Activated naive CD4-positive, alpha-beta T cell treated with anti-CD3 and anti-CD28 coated beads, Interleukin-2, amount 10 ng/mL, durations not matched to agents 7 days and 5 days (primary cell): ENCODE measurements at regions not wholly inside any gene's neighbourhood (a gene's known extent, or its start where the extent isn't known, plus 50 kb on each side); places are given as distances from the start of the nearest gene placed in this dataset.
"Not testable (repeated sequence)": the region's sequence is repeated elsewhere in the genome, so short reads cannot be mapped to it uniquely, and the experiment has no call there.

ENCODE experiments used
- CTCF ChIA-PET: fragments of 350-600 bp; sonication (Branson Sonifier 250); formaldehyde crosslinking; loops from one replicate; lab custom pipeline; 2021; ENCODE audit warnings: antibody characterized with exemption; lab: Charles Lee
- DNase-seq: peaks from one replicate; pipeline ENCODE4 v3.0.0-alpha.2; 2020
- H3K27ac Mint-ChIP-seq: one replicate; pipeline ENCODE4 v1.8.0; 2021; ENCODE audit warnings: mild to moderate bottlenecking, moderate library complexity, mixed read lengths
- H3K27me3 Mint-ChIP-seq: one replicate; pipeline ENCODE4 v1.8.0; 2021; ENCODE audit warnings: mild to moderate bottlenecking, mixed read lengths
- H3K36me3 Mint-ChIP-seq: one replicate; pipeline ENCODE4 v1.8.0; 2021; ENCODE audit warnings: mixed read lengths
- H3K4me1 Mint-ChIP-seq: one replicate; pipeline ENCODE4 v1.8.0; 2021; ENCODE audit warnings: mixed read lengths
- H3K4me3 Mint-ChIP-seq: one replicate; pipeline ENCODE4 v1.8.0; 2021; ENCODE audit warnings: mild to moderate bottlenecking, moderate library complexity, mixed read lengths
- H3K9me3 Mint-ChIP-seq: one replicate; pipeline ENCODE4 v1.8.0; 2021; ENCODE audit warnings: mixed read lengths

DNA sequence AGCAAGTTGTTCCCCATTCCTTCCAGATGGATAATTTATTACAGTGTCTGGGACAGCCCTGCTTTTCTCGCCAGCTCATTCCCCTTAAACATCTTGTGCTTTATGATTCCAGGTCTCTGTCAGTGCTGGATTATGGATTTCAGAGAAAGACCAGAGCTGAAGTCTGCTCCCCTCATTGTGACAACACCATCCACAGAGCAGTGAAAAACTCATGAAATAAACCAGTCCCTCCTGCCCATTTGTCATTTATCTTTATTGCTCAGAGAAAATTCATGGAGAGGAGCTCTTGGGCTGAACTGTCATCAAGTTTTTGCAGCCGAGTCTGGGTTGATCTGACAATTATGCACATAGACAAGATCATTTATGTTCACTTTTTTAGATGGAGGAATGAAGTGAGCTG is 92.7 kb upstream of the GPR12 start:
- H3K27me3 Mint-ChIP-seq, result peaks cover 38% of the 10 kb centered on the region
- no peaks in the 10 kb centered on the region for H3K36me3 Mint-ChIP-seq
- H3K4me1 Mint-ChIP-seq, result no peaks in the 10 kb centered on the region
- H3K4me3 Mint-ChIP-seq, result no peak overlapping the region
- CTCF ChIA-PET, result no interaction called here
- DNase-seq, result no peak
- H3K27ac Mint-ChIP-seq, result no peak overlapping the region
- no peaks in the 10 kb centered on the region for H3K9me3 Mint-ChIP-seq

DNA sequence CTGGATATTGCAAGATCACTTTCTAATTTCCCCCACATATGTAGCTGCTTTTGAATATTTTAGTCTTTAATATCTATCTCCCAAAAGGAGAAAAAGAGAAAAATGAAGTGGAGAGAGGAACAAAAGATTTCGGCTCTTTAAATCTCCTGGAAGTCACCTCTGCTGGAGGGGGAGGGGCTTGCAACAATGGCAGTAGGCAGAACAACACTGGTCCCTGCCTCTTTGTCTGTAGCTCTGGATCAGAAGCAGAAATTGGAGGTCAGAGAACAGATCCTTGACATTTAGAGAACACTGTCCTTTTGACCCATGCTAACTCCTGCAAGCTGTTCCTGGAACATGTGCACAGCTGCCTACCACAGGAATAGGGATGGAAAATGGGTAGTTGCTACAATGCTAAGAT is 86.7 kb upstream of the GPR12 start:
- H3K27ac Mint-ChIP-seq, result no peak overlapping the region
- H3K27me3 Mint-ChIP-seq, result peaks cover 4% of the 10 kb centered on the region
- H3K4me3 Mint-ChIP-seq, result no peak overlapping the region
- DNase-seq, result no peak
- CTCF ChIA-PET, result no interaction called here
- H3K9me3 Mint-ChIP-seq, result no peaks in the 10 kb centered on the region
- no peaks in the 10 kb centered on the region for H3K4me1 Mint-ChIP-seq
- no peaks in the 10 kb centered on the region for H3K36me3 Mint-ChIP-seq

DNA sequence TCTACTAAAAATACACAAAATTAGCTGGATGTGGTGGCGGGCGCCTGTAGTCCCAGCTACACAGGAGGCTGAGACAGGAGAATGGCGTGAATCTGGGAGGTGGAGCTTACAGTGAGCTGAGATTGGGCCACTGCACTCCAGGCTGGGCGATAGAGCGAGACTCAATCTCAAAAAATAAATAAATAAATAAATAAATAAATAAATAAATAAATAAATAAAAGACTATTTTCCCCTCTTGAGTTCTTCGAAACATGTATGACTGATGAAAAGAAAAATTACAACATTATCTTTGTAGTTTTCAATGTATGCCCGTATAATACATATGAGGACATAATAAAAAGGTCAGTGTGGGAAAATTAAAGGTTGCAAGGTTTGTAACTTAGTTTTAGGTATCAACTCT is 84.5 kb upstream of the GPR12 start:
- CTCF ChIA-PET, H3K36me3 Mint-ChIP-seq, H3K4me1 Mint-ChIP-seq: not testable (repeated sequence)

DNA sequence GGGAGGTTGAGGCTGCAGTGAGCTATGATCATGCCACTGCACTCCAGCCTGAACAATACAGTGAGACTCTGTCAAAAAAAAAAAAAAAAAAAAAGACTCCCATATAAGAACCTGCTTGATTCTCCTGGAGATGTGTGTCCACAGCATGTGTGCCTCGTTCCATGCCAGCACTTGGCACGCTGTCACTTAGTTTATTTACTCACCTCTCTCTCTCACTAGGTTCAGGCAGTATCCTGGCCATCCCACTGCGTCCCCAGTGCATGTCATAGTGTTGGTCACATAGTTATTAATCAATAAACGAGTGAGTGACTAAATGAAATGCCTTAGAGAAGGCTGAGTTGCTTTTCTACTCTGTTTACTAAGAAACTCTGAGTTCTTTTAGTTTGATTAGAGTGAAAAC is 79.1 kb upstream of the GPR12 start:
- DNase-seq, result no peak
- Mint-ChIP-seq H3K4me1 (no peaks in the 10 kb centered on the region), H3K4me3 (no peak overlapping the region), H3K27ac (no peak overlapping the region), H3K27me3 (peaks cover 13% of the 10 kb centered on the region), H3K36me3 (no peaks in the 10 kb centered on the region), H3K9me3 (no peaks in the 10 kb centered on the region)
- CTCF ChIA-PET, result no interaction called here

More for the DNA sequence above, 84.5 kb upstream of the GPR12 start:
- H3K27me3 Mint-ChIP-seq, DNase-seq, H3K27ac Mint-ChIP-seq, H3K9me3 Mint-ChIP-seq, H3K4me3 Mint-ChIP-seq: not testable (repeated sequence)

DNA sequence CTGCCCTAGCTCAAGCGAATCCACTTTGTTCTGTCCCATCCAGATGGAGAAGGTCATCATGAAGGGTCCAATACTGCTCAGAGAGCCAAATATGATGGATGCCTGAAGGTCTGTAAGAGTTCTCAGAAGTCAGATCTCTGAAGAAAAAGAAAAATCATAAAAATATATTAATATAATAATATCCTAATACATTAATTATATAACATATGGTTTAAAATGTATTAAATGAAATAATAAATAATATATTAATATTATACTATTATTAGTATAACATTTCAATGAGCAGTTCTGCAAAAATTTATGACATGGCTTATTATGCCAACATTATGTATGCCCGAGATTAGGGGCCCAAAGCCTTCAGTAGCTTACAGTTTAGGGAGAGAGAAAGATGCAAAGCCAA is 78.2 kb upstream of the GPR12 start:
- CTCF ChIA-PET, result no interaction called here
- H3K27ac Mint-ChIP-seq, result no peak overlapping the region

DNA sequence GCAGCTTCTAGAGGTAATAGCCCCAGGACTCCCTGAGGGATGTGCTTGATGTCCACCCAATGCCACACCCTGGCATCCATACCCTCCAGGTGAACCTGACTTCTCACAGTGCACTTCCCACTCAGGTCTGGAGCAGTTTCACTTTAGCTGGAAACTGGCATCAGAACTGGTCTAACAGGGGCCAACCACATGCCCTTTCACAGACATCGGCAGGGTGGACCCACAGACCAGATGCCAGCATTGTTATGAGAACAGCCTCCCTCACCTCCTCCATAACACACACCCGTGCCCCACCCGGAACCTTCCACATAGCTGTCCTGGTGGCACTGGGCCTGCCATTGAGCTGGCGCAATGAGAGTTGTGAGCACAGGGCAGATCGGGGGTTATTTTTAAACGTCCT is 77.4 kb upstream of the GPR12 start:
- no peak for DNase-seq
- Mint-ChIP-seq H3K9me3 (no peaks in the 10 kb centered on the region), H3K4me1 (no peaks in the 10 kb centered on the region), H3K36me3 (no peaks in the 10 kb centered on the region), H3K4me3 (no peak overlapping the region), H3K27ac (no peak overlapping the region), H3K27me3 (peaks cover 20% of the 10 kb centered on the region)
- CTCF ChIA-PET, result no interaction called here

More for the DNA sequence above, 78.2 kb upstream of the GPR12 start:
- Mint-ChIP-seq H3K4me1 (no peaks in the 10 kb centered on the region), H3K36me3 (no peaks in the 10 kb centered on the region), H3K4me3 (no peak overlapping the region), H3K27me3 (peaks cover 15% of the 10 kb centered on the region), H3K9me3 (no peaks in the 10 kb centered on the region)
- DNase-seq, result no peak

DNA sequence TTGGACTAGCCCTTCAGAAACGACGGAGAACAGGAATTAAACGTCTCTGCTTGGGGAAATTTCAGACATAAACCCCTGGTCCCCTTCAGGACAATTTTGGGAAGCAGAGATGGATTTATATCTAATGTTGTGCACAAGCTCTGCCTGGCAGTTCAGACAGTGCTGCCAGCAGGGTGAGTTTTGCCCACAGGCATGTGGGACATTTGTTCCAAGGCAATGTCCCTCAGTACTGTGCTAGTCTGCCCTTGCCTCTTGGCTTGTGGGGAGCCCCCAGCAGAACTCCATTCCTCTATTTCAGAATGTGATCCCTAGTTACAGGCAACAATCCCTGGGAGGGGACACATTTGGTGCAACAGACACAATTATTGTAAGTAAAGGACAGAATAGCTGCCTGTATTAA is 76.5 kb upstream of the GPR12 start:
- H3K27me3 Mint-ChIP-seq, result peaks cover 20% of the 10 kb centered on the region

DNA sequence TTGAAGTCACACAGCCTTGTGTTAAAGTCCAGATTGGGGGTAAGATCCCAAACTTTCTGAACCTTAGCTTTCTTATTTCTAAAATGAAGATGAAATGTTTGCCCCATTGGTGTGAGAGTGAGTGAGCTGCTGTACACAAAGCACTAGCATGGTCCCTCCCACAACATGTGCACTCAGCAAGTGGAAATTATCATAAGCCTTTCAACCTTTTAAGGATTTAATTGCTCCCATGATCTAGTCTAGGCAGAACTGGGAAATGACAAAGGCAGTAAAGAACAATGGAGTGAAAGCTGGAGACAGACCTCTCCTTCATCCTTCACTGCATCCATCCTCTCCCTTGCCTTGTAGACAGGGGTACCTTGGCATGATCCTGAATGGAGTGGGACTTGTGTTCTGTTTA is 76.0 kb upstream of the GPR12 start:
- no peak overlapping the region for H3K27ac Mint-ChIP-seq
- no peaks in the 10 kb centered on the region for H3K36me3 Mint-ChIP-seq
- H3K4me1 Mint-ChIP-seq, result no peaks in the 10 kb centered on the region
- DNase-seq, result no peak
- no peak overlapping the region for H3K4me3 Mint-ChIP-seq
- CTCF ChIA-PET, result no interaction called here
- peaks cover 20% of the 10 kb centered on the region for H3K27me3 Mint-ChIP-seq
- no peaks in the 10 kb centered on the region for H3K9me3 Mint-ChIP-seq

More for the DNA sequence above, 76.5 kb upstream of the GPR12 start:
- Mint-ChIP-seq H3K36me3 (no peaks in the 10 kb centered on the region), H3K27ac (no peak overlapping the region), H3K9me3 (no peaks in the 10 kb centered on the region), H3K4me3 (no peak overlapping the region), H3K4me1 (no peaks in the 10 kb centered on the region)
- no peak for DNase-seq
- CTCF ChIA-PET, result no interaction called here

DNA sequence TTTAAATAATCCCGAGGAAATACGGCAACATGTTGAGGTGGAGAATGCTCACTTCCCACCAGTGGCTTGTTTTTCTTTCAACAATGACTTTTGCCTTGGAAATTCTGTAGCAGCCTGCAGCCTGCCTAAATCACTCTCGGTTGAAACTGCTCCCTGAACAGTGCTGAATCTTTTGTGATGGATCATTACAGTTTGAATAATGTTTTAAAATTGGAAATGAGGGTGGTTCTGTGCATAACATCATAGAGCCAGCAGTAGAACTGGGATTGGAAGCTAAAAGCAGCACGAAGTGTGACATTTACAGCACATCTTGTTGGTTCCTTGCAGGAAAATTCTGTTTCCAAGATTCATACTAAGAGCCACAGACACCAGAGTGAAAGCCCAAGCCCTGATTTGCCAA is 74.1 kb upstream of the GPR12 start:
- Mint-ChIP-seq H3K27me3 (peaks cover 20% of the 10 kb centered on the region), H3K9me3 (no peaks in the 10 kb centered on the region), H3K27ac (no peak overlapping the region), H3K4me1 (no peaks in the 10 kb centered on the region), H3K36me3 (no peaks in the 10 kb centered on the region), H3K4me3 (no peak overlapping the region)
- CTCF ChIA-PET, result no interaction called here
- no peak for DNase-seq

DNA sequence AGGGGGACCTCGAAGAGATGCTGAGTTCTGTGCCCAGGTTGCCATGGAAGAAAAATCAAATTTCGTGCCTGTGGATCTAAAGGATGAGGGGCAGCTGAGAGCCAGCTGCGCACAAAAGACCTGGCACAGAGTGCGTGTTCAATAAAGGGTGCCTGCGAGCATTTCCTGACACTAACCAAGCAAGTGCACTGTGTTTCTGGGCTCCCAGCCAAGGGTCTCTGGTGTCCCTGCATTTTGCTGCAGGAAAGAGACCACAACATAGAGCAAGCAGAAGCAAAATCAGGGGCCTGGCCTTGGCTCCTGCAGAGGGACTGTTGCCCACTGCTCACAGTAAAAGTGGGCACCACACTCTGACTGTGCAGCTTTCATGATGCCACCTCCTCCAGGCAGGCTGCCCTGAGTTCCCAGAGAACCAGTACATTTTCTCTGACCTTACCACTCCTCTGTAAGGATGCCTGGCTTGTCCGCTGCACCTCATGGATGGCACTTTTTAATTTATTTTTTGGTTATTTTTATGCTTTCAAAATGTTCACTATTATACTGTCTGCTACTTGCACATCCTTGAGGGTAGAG is 70.8 kb upstream of the GPR12 start:
- CTCF ChIA-PET, result no interaction called here
- Mint-ChIP-seq H3K36me3 (no peaks in the 10 kb centered on the region), H3K27me3 (peaks cover 16% of the 10 kb centered on the region), H3K4me3 (no peak overlapping the region), H3K9me3 (no peaks in the 10 kb centered on the region), H3K4me1 (no peaks in the 10 kb centered on the region), H3K27ac (no peak overlapping the region)
- DNase-seq, result no peak

DNA sequence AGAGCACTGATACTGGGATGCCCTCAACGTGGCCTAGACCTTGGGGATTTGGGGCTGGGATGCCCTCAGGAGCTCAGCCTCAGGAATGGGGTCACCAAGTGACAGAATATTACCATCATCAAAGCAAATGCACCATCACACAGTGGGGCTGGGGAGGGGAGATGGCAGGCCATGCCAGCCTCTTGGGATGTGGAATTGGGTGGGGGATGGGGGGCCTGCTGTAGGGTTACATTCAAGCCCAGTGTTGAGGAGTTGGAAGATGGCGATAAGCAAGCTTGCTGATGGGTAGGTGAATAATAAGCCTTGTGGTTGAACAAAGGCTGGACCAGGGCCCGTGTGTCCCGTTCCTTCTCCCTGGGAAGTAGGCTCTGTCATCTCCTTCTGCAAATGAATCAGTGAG is 69.1 kb upstream of the GPR12 start:
- no peak overlapping the region for H3K27ac Mint-ChIP-seq
- H3K27me3 Mint-ChIP-seq, result peaks cover 7% of the 10 kb centered on the region
- no peaks in the 10 kb centered on the region for H3K9me3 Mint-ChIP-seq
- H3K4me3 Mint-ChIP-seq, result no peak overlapping the region
- CTCF ChIA-PET, result no interaction called here
- no peaks in the 10 kb centered on the region for H3K4me1 Mint-ChIP-seq
- no peaks in the 10 kb centered on the region for H3K36me3 Mint-ChIP-seq
- no peak for DNase-seq

DNA sequence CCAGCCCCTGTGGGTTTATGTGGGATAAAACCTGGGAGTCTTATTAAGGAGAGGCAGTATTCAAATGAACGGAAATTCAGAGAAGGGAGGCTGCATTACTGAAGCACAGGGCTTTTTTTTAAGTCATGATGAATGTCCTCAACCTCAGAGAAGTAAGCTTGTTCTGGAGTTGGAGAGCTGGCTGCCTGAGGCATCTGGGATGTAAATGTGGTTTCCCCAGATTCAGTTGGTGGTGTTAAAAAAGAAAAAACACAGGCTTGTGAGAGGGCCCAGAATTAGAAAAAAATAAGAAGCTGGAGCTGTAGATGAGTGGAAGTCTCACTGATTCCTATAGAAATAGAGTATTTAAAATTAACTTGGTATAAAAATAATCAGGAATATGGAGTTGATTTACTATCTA is 64.0 kb upstream of the GPR12 start:
- Mint-ChIP-seq H3K4me1 (no peaks in the 10 kb centered on the region), H3K9me3 (no peaks in the 10 kb centered on the region)
- CTCF ChIA-PET, result no interaction called here

DNA sequence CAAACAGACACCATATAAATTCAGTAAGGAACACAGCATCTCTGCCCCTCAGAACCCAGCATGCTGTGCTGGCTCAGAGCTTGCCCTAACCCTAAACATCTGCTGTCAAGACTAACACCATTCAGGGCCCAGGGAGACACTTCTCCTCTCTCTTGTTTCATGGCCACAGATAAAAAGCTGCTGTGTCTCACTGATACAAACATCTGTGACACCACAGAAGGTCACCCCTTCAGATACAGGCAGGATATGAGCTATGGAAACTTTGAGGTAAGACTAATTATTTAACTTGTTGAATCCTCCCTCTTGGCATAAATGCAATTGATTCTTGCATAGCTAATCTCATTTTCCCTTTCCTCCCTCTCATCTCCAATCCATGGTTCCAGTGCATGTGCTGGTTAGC is 61.6 kb upstream of the GPR12 start:
- no peaks in the 10 kb centered on the region for H3K4me1 Mint-ChIP-seq
- CTCF ChIA-PET, result no interaction called here
- H3K9me3 Mint-ChIP-seq, result no peaks in the 10 kb centered on the region
- H3K36me3 Mint-ChIP-seq, result no peaks in the 10 kb centered on the region
- H3K27me3 Mint-ChIP-seq, result no peaks in the 10 kb centered on the region
- no peak for DNase-seq
- no peak overlapping the region for H3K27ac Mint-ChIP-seq
- H3K4me3 Mint-ChIP-seq, result no peak overlapping the region

More for the DNA sequence above, 64.0 kb upstream of the GPR12 start:
- Mint-ChIP-seq H3K27me3 (no peaks in the 10 kb centered on the region), H3K27ac (no peak overlapping the region), H3K4me3 (no peak overlapping the region), H3K36me3 (no peaks in the 10 kb centered on the region)
- no peak for DNase-seq

DNA sequence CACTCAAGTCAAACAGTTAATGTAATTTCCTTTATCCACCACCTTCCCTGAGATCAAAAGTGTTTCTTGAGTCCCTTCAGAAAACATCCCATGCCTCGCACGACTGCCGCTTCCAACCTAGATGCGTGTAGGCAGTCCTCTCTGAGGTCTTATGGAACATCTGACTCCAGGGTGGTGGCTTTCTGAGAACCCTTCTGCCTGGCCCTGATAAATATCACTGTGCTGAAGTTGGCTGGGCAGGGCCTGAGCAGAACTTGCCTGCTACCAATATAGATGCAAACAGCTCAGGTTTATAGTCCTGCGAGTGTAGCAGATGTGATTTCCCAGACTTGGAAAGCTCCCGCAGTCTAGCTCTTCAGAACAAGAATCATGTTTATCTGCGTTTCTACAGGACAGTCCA is 61.1 kb upstream of the GPR12 start:
- H3K27ac Mint-ChIP-seq, result no peak overlapping the region
- H3K36me3 Mint-ChIP-seq, result no peaks in the 10 kb centered on the region
- CTCF ChIA-PET, result no interaction called here
- no peaks in the 10 kb centered on the region for H3K27me3 Mint-ChIP-seq
- no peaks in the 10 kb centered on the region for H3K4me1 Mint-ChIP-seq
- DNase-seq, result no peak
- no peak overlapping the region for H3K4me3 Mint-ChIP-seq
- H3K9me3 Mint-ChIP-seq, result no peaks in the 10 kb centered on the region

DNA sequence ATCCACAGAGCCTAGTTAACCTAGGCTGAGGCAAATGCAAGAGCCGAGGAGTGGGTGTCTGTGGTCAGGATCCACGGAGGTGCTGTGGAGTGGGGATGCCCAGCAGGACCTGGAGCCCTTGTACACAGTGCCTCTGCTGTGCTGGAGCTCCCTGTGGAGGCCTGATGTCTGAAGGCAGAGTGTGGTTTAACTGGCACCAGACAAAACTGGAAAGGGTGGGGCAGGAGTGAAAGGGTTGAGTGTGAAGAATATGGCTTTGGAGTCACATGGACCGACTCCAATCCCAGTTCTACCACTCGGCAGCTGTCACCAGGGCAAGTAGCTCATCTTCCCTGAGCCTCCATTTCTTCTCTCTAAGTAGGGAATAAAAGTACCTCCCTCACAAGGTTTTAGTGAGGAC is 60.3 kb upstream of the GPR12 start:
- no peak for DNase-seq
- H3K4me1 Mint-ChIP-seq, result no peaks in the 10 kb centered on the region
- CTCF ChIA-PET, result no interaction called here
- H3K27me3 Mint-ChIP-seq, result no peaks in the 10 kb centered on the region
- H3K36me3 Mint-ChIP-seq, result no peaks in the 10 kb centered on the region
- no peaks in the 10 kb centered on the region for H3K9me3 Mint-ChIP-seq
- no peak overlapping the region for H3K27ac Mint-ChIP-seq
- no peak overlapping the region for H3K4me3 Mint-ChIP-seq

DNA sequence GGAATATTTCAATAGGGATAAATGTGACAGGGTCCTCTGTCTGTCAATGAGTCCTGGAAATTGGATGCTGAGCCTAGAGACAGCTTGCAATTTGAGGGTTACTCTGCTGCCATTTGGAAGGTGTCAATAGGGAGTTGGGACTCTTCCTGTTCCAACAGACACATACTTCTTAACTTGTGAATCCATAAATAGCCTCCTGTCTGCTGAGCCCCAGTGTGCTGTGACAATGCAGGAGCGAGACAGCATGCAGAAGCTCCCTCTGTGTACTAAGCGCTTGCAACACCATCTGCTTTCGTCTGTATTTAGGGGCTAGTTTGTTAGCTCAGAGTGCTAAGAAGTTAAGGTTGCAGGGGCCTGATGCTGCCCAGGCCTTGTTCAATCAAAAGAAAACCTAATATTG is 58.5 kb upstream of the GPR12 start:
- DNase-seq, result no peak
- H3K27ac Mint-ChIP-seq, result no peak overlapping the region
- H3K27me3 Mint-ChIP-seq, result no peaks in the 10 kb centered on the region
- H3K4me3 Mint-ChIP-seq, result no peak overlapping the region
- H3K4me1 Mint-ChIP-seq, result no peaks in the 10 kb centered on the region
- CTCF ChIA-PET, result no interaction called here
- no peaks in the 10 kb centered on the region for H3K9me3 Mint-ChIP-seq
- H3K36me3 Mint-ChIP-seq, result no peaks in the 10 kb centered on the region
